Activated B cell treated with CpG ODN at 0.5 μM for 24 hours (primary cell): ENCODE measurements at regions not wholly inside any gene's neighbourhood (a gene's known extent, or its start where the extent isn't known, plus 50 kb on each side); places are given as distances from the start of the nearest gene placed in this dataset.

Experiments used
- ATAC-seq: fragments of 200-7000 bp; cut with Tn5 transposase; one replicate; pipeline ENCODE4 v1.10.0; 2021; ENCODE audit warnings: low read depth, mild to moderate bottlenecking, moderate library complexity
- CTCF ChIA-PET: fragments of 350-600 bp; sonication (Branson Sonifier 250); formaldehyde crosslinking; loops from one replicate; lab custom pipeline; 2021; ENCODE audit warnings: antibody characterized with exemption; lab: Charles Lee
- POLR2A ChIA-PET: fragments of 350-600 bp; sonication (Branson Sonifier 250); formaldehyde crosslinking; loops from one replicate; lab custom pipeline; 2021; ENCODE audit warnings: antibody characterized with exemption; lab: Charles Lee
- DNase-seq: peaks from one replicate; pipeline ENCODE4 v3.0.0; 2022
- H3K27ac Mint-ChIP-seq: one replicate; pipeline ENCODE4 v1.8.0; 2020; ENCODE audit warnings: mixed read lengths
- H3K27me3 Mint-ChIP-seq: one replicate; pipeline ENCODE4 v1.8.0; 2021; ENCODE audit warnings: mixed read lengths
- H3K36me3 Mint-ChIP-seq: one replicate; pipeline ENCODE4 v1.8.0; 2021; ENCODE audit warnings: low read depth, mixed read lengths
- H3K4me1 Mint-ChIP-seq: one replicate; pipeline ENCODE4 v1.8.0; 2021; ENCODE audit warnings: mixed read lengths
- H3K4me3 Mint-ChIP-seq: one replicate; pipeline ENCODE4 v1.8.0; 2020; ENCODE audit warnings: mild to moderate bottlenecking, mixed read lengths
- H3K9me3 Mint-ChIP-seq: one replicate; pipeline ENCODE4 v1.8.0; 2020; ENCODE audit warnings: mixed read lengths
- CTCF ChIP-seq: fragments of 200-600 bp; IDR thresholded peaks from one replicate; pipeline ENCODE4 v1.8.0; 2022; ENCODE audit warnings: antibody characterized with exemption, mild to moderate bottlenecking
- intact Hi-C: fragments of 100-400 bp; cut with micrococcal nuclease; formaldehyde crosslinking; loops from one replicate; pipeline ENCODE4 v1.15.1; 2024

DNA sequence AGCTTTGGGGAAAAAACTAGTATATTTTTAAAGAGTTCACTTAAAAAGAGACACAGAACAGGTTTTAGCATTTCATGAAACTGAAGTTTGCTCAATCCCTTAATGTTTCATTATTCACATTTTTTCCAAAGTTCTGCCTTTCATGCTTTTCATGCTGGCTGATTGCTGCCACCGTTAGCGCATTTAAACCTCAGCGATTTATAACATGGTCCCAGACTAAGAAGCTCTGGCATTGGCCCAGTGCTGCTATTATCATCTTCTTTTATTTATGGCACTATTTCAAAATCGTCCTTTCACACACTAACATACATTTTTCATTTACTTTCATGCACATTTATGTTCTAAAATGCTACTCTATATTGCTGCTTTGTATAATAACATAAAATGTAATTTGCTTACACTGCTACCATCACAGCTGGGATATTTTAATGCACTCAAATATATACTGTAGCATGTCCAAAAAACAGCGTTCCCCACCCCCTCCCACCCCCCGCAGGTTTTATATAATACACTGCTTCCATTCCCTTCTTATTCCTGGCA is 141.9 kb downstream of the MPP7 start:
- Mint-ChIP-seq H3K27me3 (no peaks in the 10 kb centered on the region), H3K36me3 (no peaks in the 10 kb centered on the region), H3K27ac (no peak overlapping the region), H3K4me3 (no peak overlapping the region), H3K9me3 (peaks cover 3% of the 10 kb centered on the region), H3K4me1 (no peaks in the 10 kb centered on the region)
- ATAC-seq (no peak), DNase-seq (no peak)
- ChIA-PET CTCF (interaction anchor here (0.7 kb wide), 1 partner anchor 244 kb away, joined by 3 read pairs; no protein-coding TSS in a partner anchor), POLR2A (no interaction called here)
- no peak for TF ChIP-seq CTCF
- intact Hi-C loops: no loop called here

DNA sequence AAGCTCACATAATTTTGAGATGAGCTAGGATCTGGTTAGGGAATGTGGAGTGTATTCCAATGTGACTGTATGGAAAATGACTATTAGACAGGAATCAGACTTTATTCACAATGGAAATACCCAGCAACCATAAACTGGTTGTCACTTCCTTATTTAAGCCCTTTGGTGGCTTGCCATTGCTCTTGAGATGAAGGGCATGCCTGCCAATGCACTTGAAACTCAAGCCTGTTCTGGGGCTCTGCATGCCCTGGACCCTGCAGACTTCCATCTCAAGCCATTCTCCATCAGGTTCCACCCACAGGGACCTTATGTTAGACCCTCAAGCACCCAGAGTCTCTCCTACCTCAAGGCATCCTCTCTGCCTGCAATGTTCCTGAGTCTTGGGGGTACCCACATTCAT is 145.5 kb downstream of the MPP7 start:
- intact Hi-C loops: no loop called here
- Mint-ChIP-seq H3K27me3 (no peaks in the 10 kb centered on the region), H3K4me3 (no peak overlapping the region), H3K36me3 (no peaks in the 10 kb centered on the region), H3K4me1 (no peaks in the 10 kb centered on the region), H3K9me3 (peaks cover 3% of the 10 kb centered on the region), H3K27ac (no peak overlapping the region)
- POLR2A ChIA-PET: no interaction called here
- ATAC-seq (no peak), DNase-seq (no peak)
- no peak for TF ChIP-seq CTCF
- CTCF ChIA-PET: no interaction called here

- ChIA-PET CTCF (no interaction called here), POLR2A (no interaction called here)
- Mint-ChIP-seq H3K36me3 (no peaks in the 10 kb centered on the region), H3K9me3 (peaks cover 3% of the 10 kb centered on the region), H3K27ac (no peak overlapping the region), H3K4me1 (no peaks in the 10 kb centered on the region), H3K27me3 (no peaks in the 10 kb centered on the region), H3K4me3 (no peak overlapping the region)
- no peak for TF ChIP-seq CTCF
- intact Hi-C loops: no loop called here
- ATAC-seq (no peak), DNase-seq (no peak)
Measured at GRCh38 chr10:28155726-28156125, 147.1 kb downstream of the MPP7 start.

GRCh38 chr10:28151636-28152035 is 151.2 kb downstream of the MPP7 start:
- intact Hi-C loops: no loop called here
- Mint-ChIP-seq H3K4me3 (no peak overlapping the region), H3K4me1 (no peaks in the 10 kb centered on the region), H3K9me3 (no peaks in the 10 kb centered on the region), H3K36me3 (peaks cover 8% of the 10 kb centered on the region), H3K27ac (no peak overlapping the region), H3K27me3 (no peaks in the 10 kb centered on the region)
- no peak for DNase-seq
- ChIA-PET CTCF (no interaction called here), POLR2A (no interaction called here)
- ATAC-seq: no peak
- TF ChIP-seq CTCF: no peak

GRCh38 chr10:28149746-28150145 is 150.9 kb upstream of the ODAD2 start:
- Mint-ChIP-seq H3K27ac (no peak overlapping the region), H3K4me3 (no peak overlapping the region)

More at GRCh38 chr10:28149746-28150145, 150.9 kb upstream of the ODAD2 start:
- Mint-ChIP-seq H3K36me3 (peaks cover 8% of the 10 kb centered on the region), H3K4me1 (no peaks in the 10 kb centered on the region), H3K9me3 (no peaks in the 10 kb centered on the region), H3K27me3 (no peaks in the 10 kb centered on the region)
- ATAC-seq: no peak
- intact Hi-C loops: no loop called here
- ChIA-PET POLR2A (no interaction called here), CTCF (no interaction called here)
- DNase-seq: no peak
- no peak for TF ChIP-seq CTCF
